ENCODE measurements at regions not wholly inside any gene's neighbourhood (a gene's known extent, or its start where the extent isn't known, plus 50 kb on each side); places are given as distances from the start of the nearest gene placed in this dataset.

- TF ChIP-seq ESRRG (CRISPR knock-in tag; IDR thresholded peaks at IDR 0.05) = no peak
- TF ChIP-seq ARNTL (CRISPR knock-in tag; IDR thresholded peaks at IDR 0.05; ENCODE audit: borderline replicate concordance, low read depth) = no peak
- no peak for TF ChIP-seq RARB (CRISPR knock-in tag; IDR thresholded peaks at IDR 0.05)
- TF ChIP-seq ZC3H10 (CRISPR knock-in tag; IDR thresholded peaks at IDR 0.05) = no peak
- no peak for TF ChIP-seq CREB5 (CRISPR knock-in tag; IDR thresholded peaks at IDR 0.05; ENCODE audit: low read depth)
- no peak for TF ChIP-seq ISL1 (CRISPR knock-in tag; IDR thresholded peaks at IDR 0.05)
- TF ChIP-seq ZNF8 (CRISPR knock-in tag; IDR thresholded peaks at IDR 0.05) = no peak
- no peak for TF ChIP-seq GLIS3 (CRISPR knock-in tag; IDR thresholded peaks at IDR 0.05)
- no peak for TF ChIP-seq OSR1 (CRISPR knock-in tag; IDR thresholded peaks at IDR 0.05)
- no peak for TF ChIP-seq TOX (CRISPR knock-in tag; IDR thresholded peaks at IDR 0.05; ENCODE audit: borderline replicate concordance)
- TF ChIP-seq CSDC2 (CRISPR knock-in tag; IDR thresholded peaks at IDR 0.05) = no peak
- no peak for TF ChIP-seq SNAI2 (CRISPR knock-in tag; IDR thresholded peaks at IDR 0.05)
- no peak for TF ChIP-seq TCF4 (CRISPR knock-in tag; IDR thresholded peaks at IDR 0.05; ENCODE audit: borderline replicate concordance)
- TF ChIP-seq POU6F1 (CRISPR knock-in tag; IDR thresholded peaks at IDR 0.05; ENCODE audit: borderline replicate concordance, low read depth) = no peak
- no peak for TF ChIP-seq ZFP3 (CRISPR knock-in tag; IDR thresholded peaks at IDR 0.05)
- no peak for TF ChIP-seq CSRNP3 (CRISPR knock-in tag; IDR thresholded peaks at IDR 0.05)
- no peak for TF ChIP-seq ZNF70 (CRISPR knock-in tag; IDR thresholded peaks at IDR 0.05)
- TF ChIP-seq PATZ1 (CRISPR knock-in tag; IDR thresholded peaks at IDR 0.05; ENCODE audit: borderline replicate concordance) = no peak
- TF ChIP-seq BACH2 (CRISPR knock-in tag; IDR thresholded peaks at IDR 0.05; ENCODE audit: borderline replicate concordance) = no peak
- TF ChIP-seq ZNF565 (CRISPR knock-in tag; conservative IDR thresholded peaks at IDR 0.05; ENCODE audit: low read depth) = no peak
- ATAC-seq = no peak
Observed at GRCh38 chr11:116167706-116168458, 604.9 kb downstream of the BUD13 start.

GRCh38 chr11:116166573-116167465 lies 606.0 kb downstream of the BUD13 start:
- no peak for TF ChIP-seq CREB5 (CRISPR knock-in tag; IDR thresholded peaks at IDR 0.05; ENCODE audit: low read depth)
- TF ChIP-seq CSRNP3 (CRISPR knock-in tag; IDR thresholded peaks at IDR 0.05) = no peak
- no peak for TF ChIP-seq ZFP30 (CRISPR knock-in tag; IDR thresholded peaks at IDR 0.05)
- TF ChIP-seq TSHZ2 (CRISPR knock-in tag; IDR thresholded peaks at IDR 0.05) = no peak
- TF ChIP-seq TOX (CRISPR knock-in tag; IDR thresholded peaks at IDR 0.05; ENCODE audit: borderline replicate concordance) = no peak
- no peak for TF ChIP-seq GLIS3 (CRISPR knock-in tag; IDR thresholded peaks at IDR 0.05)
- no peak for TF ChIP-seq ISL1 (CRISPR knock-in tag; IDR thresholded peaks at IDR 0.05)
- no peak for ATAC-seq
